Activated T-cell treated with anti-CD3 and anti-CD28 coated beads for 48 hours (primary cell): ENCODE measurements at regions not wholly inside any gene's neighbourhood (a gene's known extent, or its start where the extent isn't known, plus 50 kb on each side); places are given as distances from the start of the nearest gene placed in this dataset.

ENCODE experiments used
- DNase-seq: peaks from one replicate; pipeline ENCODE4 v3.0.0-alpha.2; 2020; ENCODE audit warnings: low read depth

DNA sequence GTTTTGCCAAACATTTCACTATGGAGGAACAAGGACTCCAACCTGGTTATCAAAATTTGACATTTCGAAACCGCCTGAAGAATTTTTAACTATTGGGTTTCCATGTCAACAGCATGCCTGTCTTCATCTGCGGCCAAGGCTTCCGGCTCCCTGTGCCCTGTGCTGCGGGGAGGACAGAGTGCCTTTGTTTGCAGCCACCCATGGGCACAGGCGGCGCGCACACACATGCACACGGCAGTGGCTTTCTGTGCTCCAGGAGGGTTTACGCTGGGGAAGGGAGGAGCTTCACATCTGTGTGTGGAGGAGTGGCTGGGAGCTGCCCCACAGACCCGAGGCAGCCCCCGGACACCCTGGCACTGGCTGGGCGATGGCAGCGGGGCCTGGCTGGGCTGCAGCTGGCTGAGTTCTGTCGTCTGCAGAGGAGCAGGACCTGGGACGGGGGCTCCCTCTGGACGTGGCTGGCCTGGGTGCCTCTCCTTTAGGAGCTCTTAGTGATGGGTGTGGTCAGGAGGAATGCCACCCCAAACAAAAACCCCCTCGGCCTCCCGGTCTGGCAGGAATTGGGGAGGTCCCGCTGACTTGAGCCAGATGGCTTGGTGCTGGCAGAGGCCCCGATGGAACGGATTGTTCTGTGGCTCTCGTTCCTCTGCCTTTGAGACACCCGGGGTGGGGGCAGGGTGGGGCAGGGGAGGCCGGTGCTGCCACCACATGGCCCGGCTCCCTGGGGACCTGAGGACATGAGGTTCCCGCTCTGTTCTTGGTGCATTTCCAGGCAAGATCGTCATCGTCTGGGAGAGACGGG is 1290.9 kb downstream of the BRD1 start:
- DNase-seq = no peak

DNA sequence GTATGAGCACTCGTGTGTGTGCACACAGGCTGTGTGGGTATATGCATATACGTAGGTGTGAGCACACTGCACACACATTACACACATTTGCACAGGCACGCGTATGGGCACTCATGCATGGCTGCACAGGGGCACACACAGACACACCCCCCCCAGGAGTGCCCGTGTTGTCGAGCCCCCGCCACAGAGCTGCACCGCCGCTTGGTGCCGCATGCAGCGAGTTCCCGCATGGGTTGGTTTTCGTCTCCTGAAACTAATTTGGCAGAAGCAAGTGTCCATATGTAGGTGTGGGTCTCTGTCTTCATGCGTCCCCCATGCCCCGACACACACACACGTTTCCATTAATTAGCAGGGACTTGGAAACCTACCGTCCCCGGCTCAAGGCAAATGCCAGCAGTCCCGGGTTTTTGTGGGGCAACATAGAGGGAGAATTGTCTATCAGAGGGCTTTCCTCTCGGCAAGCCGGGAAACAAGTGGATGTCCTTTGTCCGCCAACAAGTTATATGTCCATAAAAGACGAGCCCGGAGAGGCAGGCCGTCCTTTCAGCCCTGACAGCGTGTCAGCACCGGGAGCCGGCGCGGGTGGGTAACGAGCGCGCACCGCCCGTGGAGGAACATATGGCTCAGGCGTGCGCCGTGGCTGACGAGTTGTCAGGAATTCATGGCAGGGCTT is 1291.7 kb downstream of the BRD1 start:
- DNase-seq = no peak

GRCh38 chr22:48534395-48534958 is 1293.2 kb downstream of the BRD1 start:
- no peak for DNase-seq

DNA sequence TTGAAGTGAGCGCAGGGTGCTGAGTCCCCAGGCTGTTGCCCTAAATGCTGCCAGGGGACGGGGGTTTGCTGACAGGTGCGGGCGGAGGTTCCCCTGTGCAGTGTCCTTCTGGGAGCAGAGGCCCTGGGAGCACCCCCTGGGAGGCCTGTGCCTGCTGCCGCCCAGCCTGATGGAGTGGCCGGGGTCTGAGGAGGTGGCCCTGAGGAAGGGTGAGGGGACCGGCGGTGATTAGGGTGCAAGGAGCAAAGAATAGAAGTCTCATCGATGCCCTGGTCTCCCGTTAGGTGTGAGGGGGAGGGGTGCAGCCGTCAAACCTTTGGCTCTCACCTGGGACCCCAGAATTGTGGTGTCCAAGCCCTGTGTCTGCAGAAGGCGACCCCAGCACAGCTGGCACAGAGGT is 1294.7 kb downstream of the BRD1 start:
- no peak for DNase-seq

GRCh38 chr22:48531761-48532435 is 1295.8 kb downstream of the BRD1 start:
- no peak for DNase-seq

- DNase-seq = no peak
These were observed 1296.6 kb downstream of the BRD1 start for GRCh38 chr22:48531108-48531507.

DNA sequence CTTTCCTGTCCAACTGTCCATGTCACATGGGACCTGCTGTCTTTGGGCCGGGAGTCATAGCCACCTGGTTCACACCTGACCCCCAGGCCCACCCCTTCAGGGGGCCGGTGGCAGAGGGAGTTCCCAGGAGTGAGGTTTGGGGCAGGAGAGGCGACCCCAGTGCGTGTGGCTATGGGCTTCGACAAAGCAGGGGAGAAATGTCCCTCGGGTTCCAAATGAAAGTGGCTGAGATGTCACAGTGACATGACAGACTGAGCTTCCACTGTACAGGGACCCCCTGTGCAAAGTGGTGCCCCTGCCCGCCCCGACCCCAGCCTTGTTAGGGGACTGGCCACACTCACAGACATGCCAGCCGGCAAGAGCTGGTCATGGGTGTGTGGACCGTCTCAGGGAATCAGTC is 1297.0 kb downstream of the BRD1 start:
- no peak for DNase-seq

- no peak for DNase-seq
These were observed 1299.3 kb downstream of the BRD1 start for GRCh38 chr22:48528221-48528915.

- DNase-seq = no peak
These were observed 1303.9 kb downstream of the BRD1 start for GRCh38 chr22:48523761-48524160.

GRCh38 chr22:48523091-48523490 is 1304.6 kb downstream of the BRD1 start:
- DNase-seq = no peak

DNA sequence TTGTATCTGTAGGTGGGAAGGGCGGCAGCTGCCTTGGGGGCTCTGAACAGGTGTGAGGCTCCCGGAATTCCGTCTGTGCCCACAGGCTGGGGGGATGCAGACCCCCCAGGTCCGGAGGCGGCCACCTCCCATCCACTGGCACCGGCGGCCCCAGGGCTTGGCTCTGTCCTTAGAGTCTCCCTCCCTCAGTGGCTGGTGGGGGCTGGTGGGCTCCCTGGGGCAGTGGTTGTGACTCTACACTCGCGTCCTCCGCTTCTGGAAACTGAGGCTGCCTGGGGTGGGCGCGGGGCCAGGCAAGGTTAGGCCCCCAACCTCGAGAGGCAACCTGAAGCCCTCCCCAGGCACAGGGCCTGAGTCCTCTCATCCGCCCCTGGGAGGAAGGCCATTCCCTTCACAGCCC is 1305.4 kb downstream of the BRD1 start:
- DNase-seq = no peak

DNA sequence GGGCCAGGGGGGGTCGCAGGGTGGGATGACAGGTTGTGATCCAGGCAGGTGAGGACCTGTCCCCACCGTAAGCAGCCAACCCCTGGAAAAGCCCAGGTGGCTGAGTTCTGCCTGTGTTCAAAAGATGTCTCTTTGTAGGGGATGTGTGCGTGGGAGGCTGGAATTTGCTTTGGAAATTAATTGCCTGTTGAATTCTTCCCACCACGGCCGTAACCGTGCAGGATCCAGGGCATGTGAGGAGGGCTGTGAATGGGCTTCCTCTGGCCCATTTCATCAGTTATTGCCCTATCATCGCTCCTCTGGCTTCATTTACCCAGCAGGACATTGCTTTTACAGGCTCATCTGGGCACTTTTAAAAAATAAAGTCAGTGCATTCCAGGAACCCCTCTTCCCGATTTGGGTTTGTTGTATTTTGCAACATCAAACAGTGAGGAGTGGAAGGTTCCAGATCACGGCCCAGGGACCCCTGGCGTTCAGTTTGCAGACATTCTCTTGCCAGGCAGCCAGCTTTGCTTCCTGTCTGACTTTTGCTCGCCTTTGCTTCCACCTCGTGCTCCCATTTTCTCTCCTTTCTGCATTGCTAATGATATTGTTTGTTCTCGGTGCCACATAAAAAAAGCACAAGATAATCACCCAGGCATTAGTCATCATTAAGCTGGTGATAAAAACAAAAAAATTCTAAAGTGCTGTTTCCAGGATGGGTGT is 1306.6 kb downstream of the BRD1 start:
- no peak for DNase-seq

DNA sequence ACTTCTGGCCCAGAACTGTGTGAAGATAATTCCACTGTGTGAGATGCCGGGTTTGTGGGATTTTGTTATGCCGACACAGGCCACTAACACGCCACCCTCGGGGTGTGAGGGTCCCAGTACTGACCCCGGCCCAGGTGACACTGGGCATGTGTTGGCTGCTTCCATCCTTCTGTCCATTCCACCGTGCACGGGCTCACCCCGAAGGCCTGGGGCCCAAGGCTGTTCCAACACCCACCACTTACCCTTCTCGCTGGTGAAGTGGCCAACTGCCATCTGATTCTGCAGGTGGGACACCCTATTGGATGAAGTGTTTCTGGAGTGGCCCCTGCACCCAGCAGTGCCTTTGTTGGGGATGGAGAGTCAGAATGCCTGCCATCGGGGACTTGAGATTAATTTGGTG is 1307.5 kb downstream of the BRD1 start:
- no peak for DNase-seq

DNA sequence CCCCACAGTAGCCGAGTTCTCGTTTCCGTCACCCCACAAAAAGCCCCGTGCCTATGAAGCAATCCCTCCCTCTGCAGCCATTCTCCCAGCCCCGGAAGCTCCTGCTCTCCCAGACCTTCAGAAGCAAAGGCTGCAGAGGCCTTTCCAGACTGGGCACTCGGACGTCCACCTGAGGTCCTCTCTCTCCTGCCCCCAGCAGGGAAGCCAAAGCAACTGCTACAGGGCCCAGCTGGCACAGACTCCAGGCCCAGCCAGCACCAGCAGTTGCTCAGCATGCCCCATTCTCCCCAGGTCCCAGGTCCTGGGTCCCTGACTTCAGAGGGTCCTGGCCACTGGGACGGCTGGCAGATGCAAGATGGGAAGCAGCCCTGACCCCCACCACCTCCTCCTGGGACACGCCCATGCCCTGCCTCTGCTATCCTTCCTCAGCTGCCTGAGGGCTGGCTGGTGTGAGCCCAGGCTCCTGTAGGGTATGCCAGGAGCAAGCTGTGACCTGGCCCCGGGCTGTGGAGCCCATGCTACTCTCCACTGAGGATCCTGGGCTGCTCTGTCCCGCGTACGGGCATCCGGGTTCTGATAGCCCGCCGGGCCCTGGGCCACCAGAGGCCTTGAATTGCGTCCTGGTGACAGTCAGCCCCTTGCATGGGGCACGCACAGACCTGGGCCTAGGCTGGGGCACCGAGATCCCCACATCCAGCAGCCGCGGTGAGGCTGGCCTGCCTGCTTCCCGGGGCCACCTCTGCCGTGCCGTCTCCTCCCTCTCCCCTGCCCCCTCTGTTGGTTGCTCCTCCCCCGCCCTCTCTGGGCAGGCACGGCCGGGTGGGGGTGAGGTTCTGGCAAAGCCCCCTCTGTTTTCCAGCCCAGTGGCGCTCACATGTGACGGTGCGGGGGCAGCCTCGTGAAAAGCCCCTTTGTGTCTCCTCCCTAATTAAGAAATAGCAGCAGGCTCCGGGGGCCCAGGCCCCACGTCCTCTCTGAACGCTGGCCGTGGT is 1310.3 kb downstream of the BRD1 start:
- no peak for DNase-seq

GRCh38 chr22:48516571-48516970 is 1311.1 kb downstream of the BRD1 start:
- DNase-seq = no peak

- no peak for DNase-seq
These were observed 1312.0 kb downstream of the BRD1 start for GRCh38 chr22:48515571-48516200.

DNA sequence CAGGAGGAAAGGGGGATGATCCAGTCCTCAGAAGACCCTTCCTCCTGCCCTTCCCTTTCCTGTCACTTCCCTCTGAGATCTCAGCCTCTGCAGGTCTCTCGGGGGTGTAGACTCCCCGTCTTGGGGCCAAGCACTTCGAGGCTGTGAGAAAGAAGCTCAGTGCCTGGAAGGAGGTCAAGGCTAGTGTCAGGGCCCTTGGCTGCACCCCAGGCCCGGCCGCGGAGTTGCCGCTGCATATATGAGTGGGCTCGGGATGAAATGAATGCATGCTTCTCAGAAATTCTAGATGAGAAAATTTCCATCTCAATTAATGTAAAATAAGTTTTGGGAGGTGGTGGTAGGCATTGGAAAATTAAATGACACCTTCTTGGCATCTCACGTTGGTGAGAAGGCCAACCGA is 1313.7 kb downstream of the BRD1 start:
- no peak for DNase-seq

- DNase-seq = no peak
These were observed 1314.2 kb downstream of the BRD1 start for GRCh38 chr22:48513446-48513845.

GRCh38 chr22:48511781-48512327 is 1315.8 kb downstream of the BRD1 start:
- no peak for DNase-seq

DNA sequence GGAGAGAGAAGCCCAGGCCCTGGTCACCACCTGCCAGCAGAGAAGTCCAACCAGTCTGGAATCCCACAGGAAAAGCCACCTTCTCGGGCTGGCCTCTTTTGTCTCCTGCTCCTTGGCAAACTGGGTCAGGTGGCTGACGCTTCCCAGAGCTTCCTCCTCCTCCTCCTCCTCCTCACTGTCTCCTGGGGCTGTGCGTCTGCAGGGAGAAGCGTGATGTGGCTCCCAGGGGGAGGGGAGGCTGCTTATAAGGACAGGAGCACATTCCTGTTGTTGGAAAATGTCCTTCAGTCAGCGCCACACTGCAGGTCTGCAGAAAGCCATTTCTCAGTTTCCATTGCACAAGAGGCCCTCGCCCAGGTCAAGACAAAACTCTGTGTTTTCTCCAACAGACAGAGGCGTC is 1316.5 kb downstream of the BRD1 start:
- no peak for DNase-seq
